Subcutaneous abdominal adipose tissue (tissue), 5 donors: ENCODE measurements at regions not wholly inside any gene's neighbourhood (a gene's known extent, or its start where the extent isn't known, plus 50 kb on each side); places are given as distances from the start of the nearest gene placed in this dataset.
"Not testable (repeated sequence)": the region's sequence is repeated elsewhere in the genome, so short reads cannot be mapped to it uniquely, and the experiment has no call there.

Experiments
- H3K27ac ChIP-seq: one replicate; pipeline ENCODE4 v1.7.0; 2013; ENCODE audit warnings: low read depth, mild to moderate bottlenecking, inconsistent platforms, low read length, moderate library complexity
- H3K27me3 ChIP-seq, 5 donors: one replicate each; pipeline ENCODE4 v1.7.0; 2013; ENCODE audit warnings: low read length in 5 of 5, inconsistent platforms in 1 of 5; ENCODE audit not compliant: control insufficient read depth in 5 of 5, insufficient read depth in 4 of 5
- H3K36me3 ChIP-seq, 5 donors: one replicate each; pipeline ENCODE4 v1.7.0; 2013; ENCODE audit warnings: low read length in 5 of 5; ENCODE audit not compliant: control insufficient read depth in 5 of 5, insufficient read depth in 5 of 5
- H3K4me1 ChIP-seq, 5 donors: one replicate each; pipeline ENCODE4 v1.7.0; 2013; ENCODE audit warnings: low read length in 5 of 5, mild to moderate bottlenecking in 3 of 5, moderate library complexity in 1 of 5; ENCODE audit not compliant: control insufficient read depth in 5 of 5, insufficient read depth in 5 of 5
- H3K4me3 ChIP-seq, 5 donors: one replicate each; pipeline ENCODE4 v1.7.0; 2013; ENCODE audit warnings: low read length in 5 of 5, low read depth in 1 of 5
- H3K9ac ChIP-seq, 5 donors: one replicate each; pipeline ENCODE4 v1.7.0; 2013; ENCODE audit warnings: low read length in 5 of 5, mild to moderate bottlenecking in 4 of 5, moderate library complexity in 3 of 5
- H3K9me3 ChIP-seq, 5 donors: one replicate each; pipeline ENCODE4 v1.7.0; 2013; ENCODE audit warnings: low read length in 5 of 5; ENCODE audit not compliant: control insufficient read depth in 5 of 5
- donor health status: healthy.
- donor health status: healthy.
- donor health status: healthy.
- donor health status: healthy.
- donor health status: healthy.

DNA sequence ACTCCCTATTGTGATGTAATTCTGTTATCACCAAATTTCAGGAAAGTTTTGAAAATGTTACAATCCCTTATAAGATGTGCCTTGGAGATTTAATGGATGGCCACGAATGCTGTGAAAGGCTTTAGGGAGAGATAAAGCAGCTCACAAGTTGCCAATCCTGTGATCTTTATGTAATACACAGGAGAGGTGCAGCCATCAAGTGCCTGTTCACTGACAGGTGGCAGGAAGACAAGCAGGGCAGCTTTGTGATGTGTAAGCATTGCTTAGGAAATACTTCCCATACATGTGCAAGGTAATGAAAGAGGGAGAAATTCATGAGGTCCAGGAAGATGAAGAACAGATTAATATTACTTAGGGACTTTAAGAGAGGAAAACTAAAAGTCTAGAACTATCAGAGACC lies 628.8 kb downstream of the SLITRK6 start:
- H3K27ac ChIP-seq: no peak overlapping the region
- no peaks in the 10 kb centered on the region for H3K4me1 ChIP-seq
- H3K27me3 ChIP-seq: no peaks in the 10 kb centered on the region
- no peaks in the 10 kb centered on the region for H3K9me3 ChIP-seq
- H3K4me3 ChIP-seq: no peak overlapping the region
- no peaks in the 10 kb centered on the region for H3K36me3 ChIP-seq
- no peak overlapping the region for H3K9ac ChIP-seq

DNA sequence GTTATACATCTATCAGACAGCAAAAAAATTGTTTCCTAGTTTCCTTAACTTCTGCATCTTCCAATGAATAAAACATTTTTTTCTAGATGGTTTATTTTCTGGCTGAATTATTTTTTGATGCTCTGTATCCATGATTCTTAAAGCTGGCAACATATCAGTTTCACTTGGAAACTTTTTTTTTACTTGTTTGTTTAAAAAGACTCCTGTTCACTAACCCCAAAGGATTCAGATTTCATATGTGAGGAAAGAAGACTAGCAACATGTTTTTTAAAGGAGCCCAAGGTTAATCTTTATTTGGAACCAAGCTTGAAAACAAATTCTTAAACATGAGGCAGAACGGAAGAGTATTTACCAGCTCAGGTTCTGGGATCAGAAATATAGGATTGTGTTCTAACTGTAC lies 632.3 kb downstream of the SLITRK6 start:
- no peak overlapping the region for H3K9ac ChIP-seq
- H3K4me1 ChIP-seq: no peaks in the 10 kb centered on the region
- H3K36me3 ChIP-seq: no peaks in the 10 kb centered on the region
- H3K27me3 ChIP-seq: no peaks in the 10 kb centered on the region
- peaks cover 0 to 9% (median 0%) of the 10 kb centered on the region in 5 donors for H3K9me3 ChIP-seq
- no peak overlapping the region for H3K4me3 ChIP-seq
- H3K27ac ChIP-seq: no peak overlapping the region

DNA sequence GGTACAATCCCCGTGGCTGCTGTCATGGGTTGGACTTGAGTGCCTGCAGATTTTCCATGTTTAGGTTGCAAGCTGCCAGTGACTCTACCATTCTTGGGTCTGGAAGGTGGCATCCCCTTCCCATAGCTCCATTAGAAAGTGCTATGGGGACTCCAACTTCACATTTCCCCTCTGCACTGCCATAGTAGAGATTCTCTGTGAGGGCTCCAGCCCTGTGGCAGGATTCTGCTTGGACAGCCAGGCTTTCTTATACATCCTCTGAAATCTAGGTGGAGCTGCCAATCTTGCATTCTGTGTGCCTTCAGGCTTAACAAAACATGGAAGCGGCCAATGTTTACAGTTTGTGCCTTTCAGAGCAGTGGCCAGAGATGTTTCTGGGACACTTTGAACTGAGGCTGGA lies 636.2 kb downstream of the SLITRK6 start:
- Histone ChIP-seq H3K9me3 (peaks cover 0 to 13% (median 0%) of the 10 kb centered on the region in 5 donors), H3K9ac (no peak overlapping the region), H3K36me3 (no peaks in the 10 kb centered on the region), H3K4me1 (no peaks in the 10 kb centered on the region), H3K27ac (no peak overlapping the region), H3K27me3 (no peaks in the 10 kb centered on the region), H3K4me3 (no peak overlapping the region)

DNA sequence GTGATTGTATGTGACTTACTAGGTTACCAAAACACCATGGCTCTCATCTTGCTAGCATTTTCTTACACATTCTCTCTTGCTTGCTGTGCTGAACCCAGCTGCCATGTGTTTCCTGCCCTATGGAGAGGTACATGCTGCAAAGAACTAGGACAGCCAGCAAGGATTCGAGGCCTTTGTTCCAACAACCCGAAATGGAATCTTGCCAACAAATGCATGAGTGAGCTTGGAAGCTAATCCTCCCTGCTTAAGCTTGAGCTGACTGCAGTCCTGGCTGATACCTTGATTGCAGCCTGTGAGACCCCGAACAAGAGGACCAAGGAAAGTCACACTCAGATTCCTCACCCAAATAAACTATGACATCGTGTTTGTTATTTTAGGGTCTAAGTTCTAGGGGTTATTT lies 651.2 kb downstream of the SLITRK6 start:
- Histone ChIP-seq H3K27me3 (no peaks in the 10 kb centered on the region), H3K4me3 (no peak overlapping the region), H3K27ac (no peak overlapping the region)

GRCh38 chr13:85142351-85142927 lies 656.8 kb downstream of the SLITRK6 start:
- no peaks in the 10 kb centered on the region for H3K36me3 ChIP-seq
- H3K27me3 ChIP-seq: no peaks in the 10 kb centered on the region
- no peak overlapping the region for H3K4me3 ChIP-seq
- no peak overlapping the region for H3K9ac ChIP-seq
- no peaks in the 10 kb centered on the region for H3K4me1 ChIP-seq
- no peaks in the 10 kb centered on the region for H3K9me3 ChIP-seq
- no peak overlapping the region for H3K27ac ChIP-seq

More for the DNA sequence above, 651.2 kb downstream of the SLITRK6 start:
- H3K4me1 ChIP-seq: no peaks in the 10 kb centered on the region
- H3K9me3 ChIP-seq: peaks cover 0 to 5% (median 0%) of the 10 kb centered on the region in 5 donors
- H3K9ac ChIP-seq: no peak overlapping the region
- H3K36me3 ChIP-seq: no peaks in the 10 kb centered on the region

- Histone ChIP-seq H3K9ac (no peak overlapping the region), H3K4me1 (no peaks in the 10 kb centered on the region), H3K4me3 (no peak overlapping the region), H3K27me3 (no peaks in the 10 kb centered on the region), H3K27ac (no peak overlapping the region), H3K36me3 (no peaks in the 10 kb centered on the region), H3K9me3 (no peaks in the 10 kb centered on the region)
These were observed 657.8 kb downstream of the SLITRK6 start for GRCh38 chr13:85141401-85141800.

- Histone ChIP-seq H3K36me3 (no peaks in the 10 kb centered on the region), H3K27ac (no peak overlapping the region)
These were observed 659.0 kb downstream of the SLITRK6 start for GRCh38 chr13:85140192-85140591.

DNA sequence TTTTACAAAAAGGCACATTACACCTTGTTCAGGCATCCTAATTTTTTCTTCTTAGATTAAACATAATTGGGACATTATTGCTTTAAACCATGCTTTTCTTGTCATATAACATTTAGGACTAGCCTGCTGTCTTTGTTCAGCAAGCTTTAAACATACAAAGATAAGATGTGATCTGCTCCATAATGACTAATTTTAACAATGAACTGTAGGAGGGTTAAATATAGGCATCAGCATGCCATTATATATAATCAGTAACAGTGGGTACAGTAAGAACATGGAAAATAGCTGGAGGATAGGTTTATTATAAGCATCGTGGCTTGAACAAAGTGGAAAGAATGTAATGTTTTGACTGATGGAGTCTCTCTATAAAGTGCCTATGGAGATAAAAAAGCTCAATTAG lies 661.7 kb downstream of the SLITRK6 start:
- Histone ChIP-seq H3K4me3 (no peak overlapping the region), H3K27me3 (no peaks in the 10 kb centered on the region), H3K9ac (no peak overlapping the region), H3K4me1 (no peaks in the 10 kb centered on the region), H3K9me3 (no peaks in the 10 kb centered on the region), H3K27ac (no peak overlapping the region), H3K36me3 (no peaks in the 10 kb centered on the region)

More at GRCh38 chr13:85140192-85140591, 659.0 kb downstream of the SLITRK6 start:
- Histone ChIP-seq H3K9ac (no peak overlapping the region), H3K4me3 (no peak overlapping the region), H3K9me3 (no peaks in the 10 kb centered on the region), H3K27me3 (no peaks in the 10 kb centered on the region), H3K4me1 (no peaks in the 10 kb centered on the region)

GRCh38 chr13:85132986-85133385 lies 666.2 kb downstream of the SLITRK6 start:
- no peak overlapping the region for H3K27ac ChIP-seq
- H3K9me3 ChIP-seq: no peaks in the 10 kb centered on the region
- H3K4me3 ChIP-seq: no peak overlapping the region
- no peaks in the 10 kb centered on the region for H3K27me3 ChIP-seq
- H3K36me3 ChIP-seq: no peaks in the 10 kb centered on the region
- no peak overlapping the region for H3K9ac ChIP-seq
- no peaks in the 10 kb centered on the region for H3K4me1 ChIP-seq

- H3K27ac ChIP-seq, H3K9me3 ChIP-seq, H3K4me1 ChIP-seq, H3K36me3 ChIP-seq, H3K4me3 ChIP-seq, H3K27me3 ChIP-seq, H3K9ac ChIP-seq: not testable (repeated sequence)
These were observed 675.7 kb downstream of the SLITRK6 start for GRCh38 chr13:85123501-85123900.

- no peak overlapping the region for H3K4me3 ChIP-seq
- H3K4me1 ChIP-seq: no peaks in the 10 kb centered on the region
- H3K36me3 ChIP-seq: no peaks in the 10 kb centered on the region
- H3K27ac ChIP-seq: no peak overlapping the region
- no peaks in the 10 kb centered on the region for H3K27me3 ChIP-seq
- no peak overlapping the region for H3K9ac ChIP-seq
- peaks cover 0 to 7% (median 0%) of the 10 kb centered on the region in 5 donors for H3K9me3 ChIP-seq
These were observed 690.9 kb downstream of the SLITRK6 start for GRCh38 chr13:85108356-85108755.
